ENCODE measurements at regions not wholly inside any gene's neighbourhood (a gene's known extent, or its start where the extent isn't known, plus 50 kb on each side); places are given as distances from the start of the nearest gene placed in this dataset.
"Not testable (repeated sequence)": the region's sequence is repeated elsewhere in the genome, so short reads cannot be mapped to it uniquely, and the experiment has no call there.

DNA sequence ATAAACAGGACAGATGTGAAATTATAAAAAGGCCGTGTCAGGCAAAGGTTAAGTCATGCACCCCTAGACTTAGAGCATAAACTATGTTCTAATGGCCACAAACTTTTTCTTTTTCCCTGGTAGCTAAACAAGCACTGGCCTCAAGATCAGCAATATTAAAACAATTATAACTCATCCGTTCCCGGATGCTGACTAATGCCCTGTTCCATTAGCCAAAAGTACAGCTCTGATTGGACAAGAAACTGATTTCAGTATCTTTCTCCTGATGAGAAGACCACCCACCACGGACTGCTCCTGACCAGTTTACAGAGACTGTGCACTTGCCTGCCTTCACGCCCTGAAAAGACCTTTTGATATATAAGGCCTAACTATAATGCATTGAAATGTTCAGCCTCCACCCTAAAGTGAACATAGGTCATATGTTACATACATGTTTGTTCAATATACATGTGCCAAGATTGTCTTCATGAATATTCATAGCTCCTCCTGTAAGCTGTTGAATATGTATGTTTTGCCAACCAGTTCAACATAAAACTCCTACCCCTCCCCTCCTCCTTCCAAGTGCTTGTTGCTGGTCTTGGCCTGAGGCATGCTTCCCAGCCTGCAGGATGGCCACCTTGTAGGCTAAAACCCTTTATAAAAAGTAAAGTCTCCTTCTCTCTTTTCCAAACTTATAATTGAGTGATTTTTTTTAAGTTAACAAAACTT, 162.0 kb downstream of the IPO8 start:
- Histone ChIP-seq H3K36me3 (ENCODE audit: control insufficient read depth, insufficient read depth, low read length) (no peaks in the 10 kb centered on the region), H3K9me3 (ENCODE audit: control insufficient read depth, insufficient read depth, low read length) (no peaks in the 10 kb centered on the region), H3K27me3 (ENCODE audit: control insufficient read depth, insufficient read depth, low read length) (no peaks in the 10 kb centered on the region), H3K27ac (ENCODE audit: low read depth, low read length) (no peak overlapping the region), H3K9ac (ENCODE audit: low read depth, low read length) (no peak overlapping the region), H3K4me1 (ENCODE audit: control insufficient read depth, insufficient read depth, low read length) (no peaks in the 10 kb centered on the region), H3K4me3 (ENCODE audit: low read depth, low read length) (no peak overlapping the region)

- Histone ChIP-seq H3K36me3 (ENCODE audit: control insufficient read depth, insufficient read depth, low read length) (no peaks in the 10 kb centered on the region), H3K27ac (ENCODE audit: low read depth, low read length) (no peak overlapping the region), H3K9ac (ENCODE audit: low read depth, low read length) (no peak overlapping the region), H3K9me3 (ENCODE audit: control insufficient read depth, insufficient read depth, low read length) (no peaks in the 10 kb centered on the region), H3K27me3 (ENCODE audit: control insufficient read depth, insufficient read depth, low read length) (no peaks in the 10 kb centered on the region), H3K4me1 (ENCODE audit: control insufficient read depth, insufficient read depth, low read length) (no peaks in the 10 kb centered on the region), H3K4me3 (ENCODE audit: low read depth, low read length) (no peak overlapping the region)
Measured at GRCh38 chr12:30531731-30532678, 163.7 kb downstream of the IPO8 start.

DNA sequence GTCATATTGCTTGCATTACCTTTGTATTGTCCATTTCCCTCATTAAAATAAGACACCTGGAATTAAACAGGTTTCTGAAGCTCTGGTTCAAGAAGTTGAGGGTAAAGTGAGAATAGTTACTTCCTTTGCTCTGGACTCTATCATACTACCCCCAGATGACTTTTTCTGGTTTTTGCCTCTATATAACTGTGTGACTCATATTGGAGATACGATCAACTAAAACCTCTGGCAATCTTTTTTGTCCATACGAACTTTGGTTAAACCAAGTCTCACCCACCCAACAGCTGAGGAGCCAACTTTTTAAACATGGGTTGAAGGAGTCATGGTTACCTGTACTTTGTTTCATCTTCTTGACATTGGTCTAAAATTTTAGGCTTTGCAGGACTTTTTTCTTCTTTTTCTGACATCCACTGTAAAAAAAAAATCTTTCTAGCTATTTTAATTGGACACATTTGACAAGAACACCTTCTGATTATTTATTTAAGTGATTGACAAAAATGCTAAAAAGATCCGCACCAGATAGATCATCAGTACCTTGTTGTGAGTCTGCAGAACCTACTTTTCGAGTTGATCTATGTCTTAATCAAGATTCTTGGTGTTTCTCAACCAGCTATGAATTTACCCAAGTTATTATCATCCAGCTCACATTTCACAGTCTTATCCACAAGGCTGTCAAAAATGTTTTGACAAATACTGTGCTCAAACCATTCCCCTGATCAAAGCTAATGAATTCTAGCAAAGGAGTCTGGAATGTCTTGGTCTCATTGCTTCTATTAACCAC, 166.0 kb downstream of the IPO8 start:
- Histone ChIP-seq H3K4me3 (ENCODE audit: low read depth, low read length) (no peak overlapping the region), H3K4me1 (ENCODE audit: control insufficient read depth, insufficient read depth, low read length) (no peaks in the 10 kb centered on the region), H3K9ac (ENCODE audit: low read depth, low read length) (no peak overlapping the region), H3K36me3 (ENCODE audit: control insufficient read depth, insufficient read depth, low read length) (no peaks in the 10 kb centered on the region), H3K27me3 (ENCODE audit: control insufficient read depth, insufficient read depth, low read length) (no peaks in the 10 kb centered on the region), H3K27ac (ENCODE audit: low read depth, low read length) (no peak overlapping the region), H3K9me3 (ENCODE audit: control insufficient read depth, insufficient read depth, low read length) (no peaks in the 10 kb centered on the region)

- H3K9me3 ChIP-seq (ENCODE audit: control insufficient read depth, insufficient read depth, low read length), result no peaks in the 10 kb centered on the region
- H3K4me1 ChIP-seq (ENCODE audit: control insufficient read depth, insufficient read depth, low read length), result no peaks in the 10 kb centered on the region
- H3K27me3 ChIP-seq (ENCODE audit: control insufficient read depth, insufficient read depth, low read length), result no peaks in the 10 kb centered on the region
- no peaks in the 10 kb centered on the region for H3K36me3 ChIP-seq (ENCODE audit: control insufficient read depth, insufficient read depth, low read length)
- no peak overlapping the region for H3K27ac ChIP-seq (ENCODE audit: low read depth, low read length)
- H3K9ac ChIP-seq (ENCODE audit: low read depth, low read length), result no peak overlapping the region
- H3K4me3 ChIP-seq (ENCODE audit: low read depth, low read length), result no peak overlapping the region
Measured at GRCh38 chr12:30525171-30525570, 170.5 kb downstream of the IPO8 start.

DNA sequence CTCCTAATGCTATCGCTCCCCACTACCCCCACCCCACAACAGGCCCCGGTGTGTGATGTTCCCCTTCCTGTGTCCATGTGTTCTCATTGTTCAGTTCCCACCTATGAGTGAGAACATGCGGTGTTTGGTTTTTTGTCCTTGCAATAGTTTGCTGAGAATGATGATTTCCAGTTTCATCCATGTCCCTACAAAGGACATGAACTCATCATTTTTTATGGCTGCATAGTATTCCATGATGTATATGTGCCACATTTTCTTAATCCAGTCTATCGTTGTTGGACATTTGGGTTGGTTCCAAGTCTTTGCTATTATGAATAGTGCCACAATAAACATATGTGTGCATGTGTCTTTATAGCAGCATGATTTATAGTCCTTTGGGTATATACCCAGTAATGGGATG, 175.4 kb downstream of the IPO8 start:
- not testable (repeated sequence) for H3K27ac ChIP-seq (ENCODE audit: low read depth, low read length); H3K27me3 ChIP-seq (ENCODE audit: control insufficient read depth, insufficient read depth, low read length)

DNA sequence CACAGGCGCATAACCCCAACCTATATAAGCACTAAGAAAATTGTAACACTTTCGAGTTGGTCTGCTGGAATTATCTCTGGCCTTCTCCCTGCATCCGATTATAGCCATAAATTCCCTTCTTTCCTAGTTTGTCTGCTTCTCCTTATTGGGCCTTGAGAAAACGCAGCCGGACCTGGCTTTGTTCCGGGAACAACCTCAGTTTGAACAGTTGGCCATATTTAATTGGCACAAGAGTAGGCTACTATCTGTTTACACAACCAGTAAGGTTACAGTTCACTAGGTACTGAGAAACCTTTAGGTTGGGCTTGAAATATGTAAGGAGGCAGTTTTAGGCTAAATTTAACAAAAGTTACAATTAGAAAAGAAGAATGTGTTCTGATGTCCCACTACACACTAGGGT, 176.1 kb downstream of the IPO8 start:
- Histone ChIP-seq H3K27me3 (ENCODE audit: control insufficient read depth, insufficient read depth, low read length) (no peaks in the 10 kb centered on the region), H3K4me3 (ENCODE audit: low read depth, low read length) (no peak overlapping the region), H3K36me3 (ENCODE audit: control insufficient read depth, insufficient read depth, low read length) (no peaks in the 10 kb centered on the region), H3K9me3 (ENCODE audit: control insufficient read depth, insufficient read depth, low read length) (no peaks in the 10 kb centered on the region), H3K9ac (ENCODE audit: low read depth, low read length) (no peak overlapping the region), H3K4me1 (ENCODE audit: control insufficient read depth, insufficient read depth, low read length) (peaks cover 5% of the 10 kb centered on the region), H3K27ac (ENCODE audit: low read depth, low read length) (no peak overlapping the region)

More for the DNA sequence above, 175.4 kb downstream of the IPO8 start:
- not testable (repeated sequence) for H3K4me3 ChIP-seq (ENCODE audit: low read depth, low read length); H3K4me1 ChIP-seq (ENCODE audit: control insufficient read depth, insufficient read depth, low read length); H3K9ac ChIP-seq (ENCODE audit: low read depth, low read length); H3K9me3 ChIP-seq (ENCODE audit: control insufficient read depth, insufficient read depth, low read length); H3K36me3 ChIP-seq (ENCODE audit: control insufficient read depth, insufficient read depth, low read length)

- no peak overlapping the region for H3K27ac ChIP-seq (ENCODE audit: low read depth, low read length)
- H3K27me3 ChIP-seq (ENCODE audit: control insufficient read depth, insufficient read depth, low read length), result no peaks in the 10 kb centered on the region
- H3K9me3 ChIP-seq (ENCODE audit: control insufficient read depth, insufficient read depth, low read length), result no peaks in the 10 kb centered on the region
- H3K9ac ChIP-seq (ENCODE audit: low read depth, low read length), result no peak overlapping the region
- H3K4me3 ChIP-seq (ENCODE audit: low read depth, low read length), result no peak overlapping the region
- H3K4me1 ChIP-seq (ENCODE audit: control insufficient read depth, insufficient read depth, low read length), result peaks cover 14% of the 10 kb centered on the region
- no peaks in the 10 kb centered on the region for H3K36me3 ChIP-seq (ENCODE audit: control insufficient read depth, insufficient read depth, low read length)
Measured at GRCh38 chr12:30517320-30517719, 178.3 kb downstream of the IPO8 start.

DNA sequence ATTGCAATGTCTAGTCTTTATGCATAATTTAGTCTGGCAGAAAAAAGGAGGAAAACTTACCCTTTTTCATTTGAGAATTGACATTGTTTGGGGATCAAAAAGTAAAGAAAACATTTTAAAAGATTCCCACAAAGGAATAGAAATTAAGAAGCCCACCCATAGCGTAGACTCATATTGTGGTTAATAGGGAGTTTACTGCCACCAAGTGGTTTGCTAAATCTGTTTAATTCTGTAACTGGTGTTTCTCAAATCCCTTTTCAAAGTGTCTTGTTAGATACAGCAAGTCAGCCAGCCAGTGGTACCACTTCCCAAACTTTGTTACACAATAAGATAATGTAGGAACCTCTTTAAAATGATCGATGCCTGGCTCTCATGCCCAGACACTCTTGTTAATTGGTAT, 180.3 kb downstream of the IPO8 start:
- Histone ChIP-seq H3K27me3 (ENCODE audit: control insufficient read depth, insufficient read depth, low read length) (no peaks in the 10 kb centered on the region), H3K4me3 (ENCODE audit: low read depth, low read length) (no peak overlapping the region), H3K9ac (ENCODE audit: low read depth, low read length) (no peak overlapping the region), H3K36me3 (ENCODE audit: control insufficient read depth, insufficient read depth, low read length) (no peaks in the 10 kb centered on the region), H3K27ac (ENCODE audit: low read depth, low read length) (no peak overlapping the region), H3K9me3 (ENCODE audit: control insufficient read depth, insufficient read depth, low read length) (no peaks in the 10 kb centered on the region), H3K4me1 (ENCODE audit: control insufficient read depth, insufficient read depth, low read length) (peaks cover 14% of the 10 kb centered on the region)

- Histone ChIP-seq H3K9me3 (ENCODE audit: control insufficient read depth, insufficient read depth, low read length) (no peaks in the 10 kb centered on the region), H3K9ac (ENCODE audit: low read depth, low read length) (no peak overlapping the region), H3K4me1 (ENCODE audit: control insufficient read depth, insufficient read depth, low read length) (peaks cover 14% of the 10 kb centered on the region), H3K27me3 (ENCODE audit: control insufficient read depth, insufficient read depth, low read length) (no peaks in the 10 kb centered on the region), H3K36me3 (ENCODE audit: control insufficient read depth, insufficient read depth, low read length) (no peaks in the 10 kb centered on the region), H3K27ac (ENCODE audit: low read depth, low read length) (peak overlapping the region; percentile 20), H3K4me3 (ENCODE audit: low read depth, low read length) (no peak overlapping the region)
Measured at GRCh38 chr12:30514666-30515065, 181.0 kb downstream of the IPO8 start.

DNA sequence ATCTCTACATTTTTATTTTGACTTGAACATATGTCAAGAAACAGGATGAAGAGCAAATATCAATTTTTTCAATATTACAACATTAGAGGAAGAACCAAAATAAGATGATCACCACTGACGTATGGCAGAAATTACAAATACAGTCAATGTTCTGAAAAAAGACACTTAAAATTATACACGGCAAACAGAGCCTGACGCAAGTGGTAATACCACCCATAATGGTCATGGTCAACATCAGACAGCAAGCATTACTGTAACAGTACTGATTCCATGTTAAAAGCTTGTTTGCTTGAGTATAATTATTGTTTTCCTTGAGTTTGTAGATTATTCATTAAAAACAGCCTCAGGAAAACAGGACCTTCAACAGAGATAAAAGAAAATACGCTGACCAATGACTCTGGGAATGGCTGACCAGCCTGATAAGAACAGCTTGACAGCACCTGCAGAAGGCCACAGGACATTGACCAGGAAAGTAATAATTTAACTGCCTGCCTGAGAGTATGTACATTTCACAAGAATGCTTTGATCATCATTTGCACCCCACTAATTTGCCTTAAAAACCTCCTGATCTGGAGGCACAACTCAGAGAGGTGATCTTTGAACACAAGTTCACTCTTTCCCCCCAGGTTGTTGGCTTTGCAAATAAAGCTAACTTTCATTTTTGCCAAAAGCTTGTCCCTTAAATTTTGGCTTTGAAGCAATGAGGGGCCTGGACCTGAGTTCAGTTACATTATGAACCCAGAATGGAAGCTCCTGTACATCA, 187.3 kb downstream of the IPO8 start:
- H3K9me3 ChIP-seq (ENCODE audit: control insufficient read depth, insufficient read depth, low read length), result no peaks in the 10 kb centered on the region
- no peak overlapping the region for H3K27ac ChIP-seq (ENCODE audit: low read depth, low read length)
- H3K27me3 ChIP-seq (ENCODE audit: control insufficient read depth, insufficient read depth, low read length), result no peaks in the 10 kb centered on the region
- no peaks in the 10 kb centered on the region for H3K4me1 ChIP-seq (ENCODE audit: control insufficient read depth, insufficient read depth, low read length)
- H3K36me3 ChIP-seq (ENCODE audit: control insufficient read depth, insufficient read depth, low read length), result no peaks in the 10 kb centered on the region
- no peak overlapping the region for H3K4me3 ChIP-seq (ENCODE audit: low read depth, low read length)
- H3K9ac ChIP-seq (ENCODE audit: low read depth, low read length), result no peak overlapping the region

Data from HUES48 (cell line).